ENCODE measurements at regions not wholly inside any gene's neighbourhood (a gene's known extent, or its start where the extent isn't known, plus 50 kb on each side); places are given as distances from the start of the nearest gene placed in this dataset.

DNA sequence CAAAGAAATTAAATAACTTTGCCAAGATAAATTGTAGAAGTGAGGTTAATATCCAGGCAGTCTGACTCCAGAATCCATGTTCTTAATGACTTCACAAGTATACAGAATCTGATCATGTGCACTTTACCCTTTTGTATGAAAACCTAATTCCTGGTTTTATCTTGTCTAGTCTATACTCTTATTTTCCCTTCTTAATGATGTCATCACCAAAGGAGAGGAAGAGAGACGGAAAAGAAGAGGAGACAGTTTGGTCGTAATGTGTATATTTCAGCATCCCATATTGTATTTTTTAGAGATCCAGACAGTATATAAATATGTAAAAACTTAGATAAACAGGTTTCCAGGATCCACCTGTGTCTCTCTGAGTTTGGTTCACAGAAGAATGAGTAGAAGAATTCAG, 159.9 kb upstream of the MDFIC start:
- TF ChIP-seq FOXM1 (IDR thresholded peaks at IDR 0.05; ENCODE audit: borderline replicate concordance, low read depth): no peak
- TF ChIP-seq, protein P1, sequence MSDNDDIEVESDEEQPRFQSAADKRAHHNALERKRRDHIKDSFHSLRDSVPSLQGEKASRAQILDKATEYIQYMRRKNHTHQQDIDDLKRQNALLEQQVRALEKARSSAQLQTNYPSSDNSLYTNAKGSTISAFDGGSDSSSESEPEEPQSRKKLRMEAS (IDR thresholded peaks at IDR 0.05): no peak
- TF ChIP-seq TEAD4 (IDR thresholded peaks at IDR 0.05): no peak
- TF ChIP-seq TCF12 (IDR thresholded peaks at IDR 0.05; ENCODE audit: low read depth): no peak
- no peak for TF ChIP-seq ZBTB7A (IDR thresholded peaks at IDR 0.05; ENCODE audit: low read depth)

DNA sequence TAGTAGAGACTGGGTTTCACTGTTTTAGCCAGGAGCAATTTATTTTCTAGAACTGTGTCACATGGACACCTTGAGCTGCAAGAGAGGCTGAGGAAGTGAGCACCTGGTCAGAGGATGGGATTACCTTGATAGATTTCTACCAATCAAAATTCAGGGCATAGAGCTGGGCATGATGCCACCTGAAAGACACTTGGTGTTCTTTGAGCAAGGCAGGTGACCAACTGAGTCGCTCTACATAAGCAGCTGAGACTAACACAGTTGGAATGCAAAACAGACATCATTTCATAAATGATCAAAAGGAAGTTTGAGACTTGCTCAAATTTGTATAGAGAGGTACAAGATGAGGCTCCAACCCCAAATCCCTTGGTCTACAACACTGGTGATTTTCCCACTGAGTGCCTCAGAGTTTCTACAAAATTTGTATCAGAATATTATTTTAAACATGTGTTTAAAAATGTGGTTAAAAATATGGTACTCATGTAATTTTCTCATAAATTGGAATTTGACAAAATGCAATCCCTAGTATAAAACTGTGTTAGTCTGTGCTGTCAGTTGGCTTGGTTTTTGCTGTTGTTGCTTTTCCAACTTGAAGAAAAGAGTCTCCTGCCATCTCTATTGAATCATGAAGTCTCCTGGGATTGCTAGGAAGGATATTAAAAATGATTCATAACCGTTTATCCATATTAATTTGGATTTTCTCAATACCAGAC, 156.4 kb upstream of the MDFIC start:
- TF ChIP-seq, protein P1 (IDR thresholded peaks at IDR 0.05): no peak
- no peak for TF ChIP-seq ZBTB7A (IDR thresholded peaks at IDR 0.05; ENCODE audit: low read depth)
- TF ChIP-seq EP300 (IDR thresholded peaks at IDR 0.05; ENCODE audit: borderline replicate concordance): no peak
- no peak for TF ChIP-seq NFIC (IDR thresholded peaks at IDR 0.05)
- no peak for TF ChIP-seq FOXM1 (IDR thresholded peaks at IDR 0.05; ENCODE audit: borderline replicate concordance, low read depth)
- no peak for TF ChIP-seq TCF12 (IDR thresholded peaks at IDR 0.05; ENCODE audit: low read depth)
- no peak for TF ChIP-seq CREB1 (IDR thresholded peaks at IDR 0.05; ENCODE audit: low read depth)
- no peak for TF ChIP-seq TEAD4 (IDR thresholded peaks at IDR 0.05)
- no peak for TF ChIP-seq TAF1 (IDR thresholded peaks at IDR 0.05; ENCODE audit: low read depth)
- no peak for TF ChIP-seq YY1 (IDR thresholded peaks at IDR 0.05; ENCODE audit: low read depth)
- TF ChIP-seq EGR1 (IDR thresholded peaks at IDR 0.05): no peak
- TF ChIP-seq, protein P2, sequence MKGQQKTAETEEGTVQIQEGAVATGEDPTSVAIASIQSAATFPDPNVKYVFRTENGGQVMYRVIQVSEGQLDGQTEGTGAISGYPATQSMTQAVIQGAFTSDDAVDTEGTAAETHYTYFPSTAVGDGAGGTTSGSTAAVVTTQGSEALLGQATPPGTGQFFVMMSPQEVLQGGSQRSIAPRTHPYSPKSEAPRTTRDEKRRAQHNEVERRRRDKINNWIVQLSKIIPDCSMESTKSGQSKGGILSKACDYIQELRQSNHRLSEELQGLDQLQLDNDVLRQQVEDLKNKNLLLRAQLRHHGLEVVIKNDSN (IDR thresholded peaks at IDR 0.05): no peak
- TF ChIP-seq CEBPB (IDR thresholded peaks at IDR 0.05): no peak
- TF ChIP-seq RAD21 (IDR thresholded peaks at IDR 0.05; ENCODE audit: low read depth): no peak
- TF ChIP-seq, protein P3, sequence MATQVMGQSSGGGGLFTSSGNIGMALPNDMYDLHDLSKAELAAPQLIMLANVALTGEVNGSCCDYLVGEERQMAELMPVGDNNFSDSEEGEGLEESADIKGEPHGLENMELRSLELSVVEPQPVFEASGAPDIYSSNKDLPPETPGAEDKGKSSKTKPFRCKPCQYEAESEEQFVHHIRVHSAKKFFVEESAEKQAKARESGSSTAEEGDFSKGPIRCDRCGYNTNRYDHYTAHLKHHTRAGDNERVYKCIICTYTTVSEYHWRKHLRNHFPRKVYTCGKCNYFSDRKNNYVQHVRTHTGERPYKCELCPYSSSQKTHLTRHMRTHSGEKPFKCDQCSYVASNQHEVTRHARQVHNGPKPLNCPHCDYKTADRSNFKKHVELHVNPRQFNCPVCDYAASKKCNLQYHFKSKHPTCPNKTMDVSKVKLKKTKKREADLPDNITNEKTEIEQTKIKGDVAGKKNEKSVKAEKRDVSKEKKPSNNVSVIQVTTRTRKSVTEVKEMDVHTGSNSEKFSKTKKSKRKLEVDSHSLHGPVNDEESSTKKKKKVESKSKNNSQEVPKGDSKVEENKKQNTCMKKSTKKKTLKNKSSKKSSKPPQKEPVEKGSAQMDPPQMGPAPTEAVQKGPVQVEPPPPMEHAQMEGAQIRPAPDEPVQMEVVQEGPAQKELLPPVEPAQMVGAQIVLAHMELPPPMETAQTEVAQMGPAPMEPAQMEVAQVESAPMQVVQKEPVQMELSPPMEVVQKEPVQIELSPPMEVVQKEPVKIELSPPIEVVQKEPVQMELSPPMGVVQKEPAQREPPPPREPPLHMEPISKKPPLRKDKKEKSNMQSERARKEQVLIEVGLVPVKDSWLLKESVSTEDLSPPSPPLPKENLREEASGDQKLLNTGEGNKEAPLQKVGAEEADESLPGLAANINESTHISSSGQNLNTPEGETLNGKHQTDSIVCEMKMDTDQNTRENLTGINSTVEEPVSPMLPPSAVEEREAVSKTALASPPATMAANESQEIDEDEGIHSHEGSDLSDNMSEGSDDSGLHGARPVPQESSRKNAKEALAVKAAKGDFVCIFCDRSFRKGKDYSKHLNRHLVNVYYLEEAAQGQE (IDR thresholded peaks at IDR 0.05; ENCODE audit: low read depth): no peak

DNA sequence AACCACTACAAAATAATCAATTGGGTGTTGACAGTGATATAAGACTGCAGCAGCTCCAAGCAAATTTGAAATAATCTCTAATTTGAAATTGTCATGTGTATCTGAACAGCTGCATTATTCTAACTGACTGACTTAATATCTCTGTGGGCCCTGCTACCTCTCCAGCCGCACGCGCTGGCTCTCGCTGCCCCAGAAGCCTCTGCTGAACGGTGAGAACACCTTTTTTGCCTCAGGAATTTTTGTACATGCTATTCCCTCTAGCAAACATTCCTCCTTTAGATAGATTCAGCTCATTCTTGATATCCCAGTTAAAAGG, 155.9 kb upstream of the MDFIC start:
- TF ChIP-seq YY1 (IDR thresholded peaks at IDR 0.05; ENCODE audit: low read depth): no peak
- TF ChIP-seq TEAD4 (IDR thresholded peaks at IDR 0.05): no peak
- TF ChIP-seq, protein P3 (IDR thresholded peaks at IDR 0.05; ENCODE audit: low read depth): no peak
- TF ChIP-seq FOXM1 (IDR thresholded peaks at IDR 0.05; ENCODE audit: borderline replicate concordance, low read depth): no peak
- no peak for TF ChIP-seq ZBTB7A (IDR thresholded peaks at IDR 0.05; ENCODE audit: low read depth)
- no peak for TF ChIP-seq NFIC (IDR thresholded peaks at IDR 0.05)

DNA sequence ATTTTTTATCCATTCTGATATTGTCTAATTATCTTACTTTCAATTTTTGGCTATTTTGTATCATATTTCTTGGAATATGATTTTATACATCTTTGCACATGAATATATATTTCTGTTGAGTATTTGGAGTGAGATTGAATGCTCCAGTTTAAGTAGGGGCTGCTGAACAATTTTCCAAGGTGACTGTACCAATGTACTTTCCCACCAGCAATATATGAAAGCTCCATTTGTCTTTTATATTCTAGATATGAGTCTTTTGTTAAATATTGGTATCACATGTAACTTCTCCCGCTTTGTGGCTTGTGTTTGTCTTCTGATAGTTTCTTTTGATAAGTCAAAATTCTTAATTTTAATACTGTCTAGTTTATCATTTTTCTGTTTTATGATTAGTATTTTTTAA, 144.6 kb upstream of the MDFIC start:
- no peak for TF ChIP-seq ZBTB7A (IDR thresholded peaks at IDR 0.05; ENCODE audit: low read depth)
- TF ChIP-seq, protein P2 (IDR thresholded peaks at IDR 0.05): no peak
- TF ChIP-seq EGR1 (IDR thresholded peaks at IDR 0.05): no peak
- TF ChIP-seq EP300 (IDR thresholded peaks at IDR 0.05; ENCODE audit: borderline replicate concordance): no peak
- TF ChIP-seq, protein P3 (IDR thresholded peaks at IDR 0.05; ENCODE audit: low read depth): no peak
- TF ChIP-seq FOXM1 (IDR thresholded peaks at IDR 0.05; ENCODE audit: borderline replicate concordance, low read depth): no peak
- TF ChIP-seq TCF12 (IDR thresholded peaks at IDR 0.05; ENCODE audit: low read depth): no peak
- TF ChIP-seq CEBPB (IDR thresholded peaks at IDR 0.05): no peak
- no peak for TF ChIP-seq TAF1 (IDR thresholded peaks at IDR 0.05; ENCODE audit: low read depth)
- TF ChIP-seq, protein P1 (IDR thresholded peaks at IDR 0.05): no peak
- TF ChIP-seq CREB1 (IDR thresholded peaks at IDR 0.05; ENCODE audit: low read depth): no peak
- no peak for TF ChIP-seq TEAD4 (IDR thresholded peaks at IDR 0.05)
- no peak for TF ChIP-seq YY1 (IDR thresholded peaks at IDR 0.05; ENCODE audit: low read depth)
